GM12873 (cell line): ENCODE measurements at regions not wholly inside any gene's neighbourhood (a gene's known extent, or its start where the extent isn't known, plus 50 kb on each side); places are given as distances from the start of the nearest gene placed in this dataset.

Source experiments
- CTCF ChIP-seq: IDR thresholded peaks from 2 replicates; pipeline ENCODE4 v1.5.1; 2012; ENCODE audit warnings: low read depth, mild to moderate bottlenecking, moderate library complexity, low read length, control low read depth; ENCODE audit not compliant: insufficient read depth; ENCODE audit errors: missing control alignments

DNA sequence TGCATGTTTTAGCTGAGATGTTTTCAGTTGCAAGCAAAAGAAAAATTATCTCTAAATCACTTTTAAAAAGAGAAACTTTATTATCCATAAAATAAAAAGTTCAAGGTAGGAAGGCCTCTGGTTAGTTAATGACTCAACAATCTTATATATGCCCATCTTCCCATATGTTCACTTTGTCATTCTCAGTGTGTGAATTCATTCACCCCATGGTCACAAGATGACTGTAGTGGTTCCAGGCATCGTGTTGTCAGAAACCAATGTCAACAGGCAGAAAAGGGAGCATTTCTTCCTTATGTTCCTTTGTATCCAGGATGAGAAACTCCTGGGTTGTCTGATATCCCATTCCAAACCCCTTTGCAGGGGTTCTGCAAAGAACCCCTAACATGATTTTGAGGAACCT is 119.9 kb upstream of the RAP2B start:
- no peak for TF ChIP-seq CTCF

DNA sequence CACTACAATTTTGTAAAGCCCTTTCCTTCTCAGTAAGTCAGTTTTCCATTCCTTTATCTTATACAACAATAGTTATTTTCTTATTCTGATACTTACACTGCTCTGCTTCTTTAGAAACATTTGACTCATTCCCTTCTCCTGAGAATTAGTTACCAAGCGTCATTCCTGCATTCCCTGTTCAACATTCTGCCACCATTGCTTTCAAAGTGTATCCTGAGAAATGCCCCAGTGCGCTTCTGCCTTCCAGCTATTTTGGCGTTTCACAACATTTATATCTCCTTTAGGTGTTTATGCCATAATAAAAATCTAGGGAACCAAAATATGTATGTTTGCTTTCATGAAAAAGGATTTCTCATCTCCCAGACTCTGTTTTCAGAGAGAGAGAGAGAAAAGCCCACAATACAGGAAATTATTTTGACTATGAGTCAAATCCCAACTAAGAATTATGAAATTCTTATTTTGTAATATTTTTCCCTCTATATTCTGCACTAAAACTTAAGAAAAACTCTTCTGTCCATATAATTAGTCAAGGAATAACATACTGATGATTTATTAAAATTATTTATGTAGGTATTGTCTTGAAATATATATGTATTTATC is 118.2 kb upstream of the RAP2B start:
- no peak for TF ChIP-seq CTCF

GRCh38 chr3:153045150-153045549 is 116.9 kb upstream of the RAP2B start:
- TF ChIP-seq CTCF, result no peak

- TF ChIP-seq CTCF, result no peak
Measured at GRCh38 chr3:153050978-153051377, 111.0 kb upstream of the RAP2B start.

DNA sequence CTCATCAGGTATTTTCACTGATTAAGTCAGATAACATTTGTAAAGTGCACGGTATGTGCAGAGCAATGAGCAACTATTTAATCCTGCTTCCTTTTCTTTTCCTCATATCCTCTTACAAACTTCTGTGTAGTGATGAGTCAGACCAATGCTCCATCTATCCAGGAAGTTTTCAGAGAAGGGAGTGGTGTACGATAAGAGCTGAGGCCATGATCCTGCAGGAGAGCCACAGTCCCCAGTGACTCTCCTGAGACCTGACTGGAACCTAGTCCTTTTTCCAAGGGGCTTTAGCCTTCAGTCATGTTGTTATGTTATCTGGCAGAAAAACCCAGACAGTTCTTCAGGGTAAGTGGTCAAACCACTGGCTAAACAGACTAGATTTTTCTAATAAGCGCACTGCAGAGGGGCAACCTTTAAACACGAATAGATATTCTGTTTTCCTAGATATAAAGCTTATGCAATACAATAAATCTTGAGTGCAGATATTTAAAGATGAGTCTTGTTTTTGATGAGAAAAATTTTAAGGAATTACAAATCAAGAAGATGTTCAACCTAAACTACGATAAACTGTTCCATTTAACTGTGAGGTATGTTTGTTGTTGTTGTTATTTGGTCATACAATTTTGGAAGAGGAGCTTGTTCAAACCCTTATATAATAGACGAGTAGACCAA is 110.5 kb upstream of the RAP2B start:
- TF ChIP-seq CTCF, result no peak

- TF ChIP-seq CTCF, result no peak
Measured at GRCh38 chr3:153052096-153052460, 109.9 kb upstream of the RAP2B start.

DNA sequence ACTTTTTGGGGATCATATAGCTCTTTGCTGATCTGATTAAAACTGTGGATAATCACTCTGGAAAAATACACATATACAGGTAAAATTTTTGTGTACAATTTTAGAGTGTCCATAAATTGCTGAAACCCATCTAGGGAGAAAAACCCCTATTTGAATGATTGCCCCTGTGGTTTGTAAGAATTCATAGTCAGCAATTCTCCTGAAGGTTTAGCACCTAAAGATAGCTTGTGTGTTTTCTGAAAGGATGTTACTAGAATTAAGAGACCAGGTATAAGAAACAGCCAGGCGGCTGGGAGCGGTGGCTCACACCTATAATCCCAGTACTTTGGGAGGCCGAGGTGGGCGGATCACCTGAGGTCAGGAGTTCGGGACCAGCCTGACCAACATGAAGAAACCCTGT is 106.8 kb upstream of the RAP2B start:
- TF ChIP-seq CTCF, result no peak

DNA sequence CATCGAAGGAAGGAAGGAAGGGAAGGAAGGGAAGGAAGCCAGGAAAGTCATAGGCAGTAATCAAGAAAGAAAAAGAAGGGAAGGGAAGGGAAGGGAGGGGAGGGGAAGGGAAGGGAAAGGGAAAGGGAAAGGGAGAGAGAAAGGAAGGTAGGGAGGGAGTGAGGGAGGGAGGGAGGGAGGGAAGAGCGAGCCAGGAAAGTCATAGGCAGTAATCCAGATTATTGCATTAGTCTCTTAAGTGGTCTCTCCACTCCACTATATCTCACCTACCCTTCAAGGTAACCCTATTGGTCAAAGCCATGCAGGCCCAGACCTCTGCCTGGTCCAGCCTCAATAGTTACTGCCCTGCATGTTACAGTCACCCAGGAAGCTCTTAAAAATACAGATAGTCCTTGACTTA is 106.2 kb upstream of the RAP2B start:
- no peak for TF ChIP-seq CTCF
